ENCODE measurements at regions not wholly inside any gene's neighbourhood (a gene's known extent, or its start where the extent isn't known, plus 50 kb on each side); places are given as distances from the start of the nearest gene placed in this dataset.
A peak's percentile ranks its signal among the peaks of the same experiment; 100 is the strongest.

DNA sequence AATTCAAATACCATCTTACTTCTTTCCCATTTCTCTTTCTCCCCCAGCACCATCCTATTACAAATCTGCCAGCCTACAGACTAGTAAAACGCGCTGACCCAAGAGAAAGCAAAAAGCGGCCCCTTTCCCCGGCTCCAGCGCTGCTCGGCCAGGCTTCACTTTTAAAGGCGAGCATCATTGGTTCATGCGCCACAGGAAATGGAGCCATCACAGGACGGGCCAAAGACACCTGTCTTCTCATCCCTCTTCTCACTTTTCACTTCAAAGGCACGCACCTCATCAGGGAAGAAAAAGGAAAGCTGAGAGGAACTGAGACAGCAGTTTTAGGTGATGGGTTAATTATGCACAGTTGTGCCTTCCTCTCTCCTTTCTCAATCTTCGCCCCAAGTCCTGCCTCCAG, 664.2 kb upstream of the USP24 start:
- Mint-ChIP-seq H3K27ac (no peak overlapping the region), H3K27me3 (ENCODE audit: low read depth, poor library complexity) (peaks cover under 1% of the 10 kb centered on the region), H3K36me3 (ENCODE audit: low read depth) (no peaks in the 10 kb centered on the region), H3K4me3 (no peak overlapping the region), H3K9me3 (peaks cover 3% of the 10 kb centered on the region), H3K4me1 (peaks cover 45% of the 10 kb centered on the region)
- TF ChIP-seq, protein P1, sequence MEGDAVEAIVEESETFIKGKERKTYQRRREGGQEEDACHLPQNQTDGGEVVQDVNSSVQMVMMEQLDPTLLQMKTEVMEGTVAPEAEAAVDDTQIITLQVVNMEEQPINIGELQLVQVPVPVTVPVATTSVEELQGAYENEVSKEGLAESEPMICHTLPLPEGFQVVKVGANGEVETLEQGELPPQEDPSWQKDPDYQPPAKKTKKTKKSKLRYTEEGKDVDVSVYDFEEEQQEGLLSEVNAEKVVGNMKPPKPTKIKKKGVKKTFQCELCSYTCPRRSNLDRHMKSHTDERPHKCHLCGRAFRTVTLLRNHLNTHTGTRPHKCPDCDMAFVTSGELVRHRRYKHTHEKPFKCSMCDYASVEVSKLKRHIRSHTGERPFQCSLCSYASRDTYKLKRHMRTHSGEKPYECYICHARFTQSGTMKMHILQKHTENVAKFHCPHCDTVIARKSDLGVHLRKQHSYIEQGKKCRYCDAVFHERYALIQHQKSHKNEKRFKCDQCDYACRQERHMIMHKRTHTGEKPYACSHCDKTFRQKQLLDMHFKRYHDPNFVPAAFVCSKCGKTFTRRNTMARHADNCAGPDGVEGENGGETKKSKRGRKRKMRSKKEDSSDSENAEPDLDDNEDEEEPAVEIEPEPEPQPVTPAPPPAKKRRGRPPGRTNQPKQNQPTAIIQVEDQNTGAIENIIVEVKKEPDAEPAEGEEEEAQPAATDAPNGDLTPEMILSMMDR (IDR thresholded peaks at IDR 0.05), result no peak
- no peak for DNase-seq

DNA sequence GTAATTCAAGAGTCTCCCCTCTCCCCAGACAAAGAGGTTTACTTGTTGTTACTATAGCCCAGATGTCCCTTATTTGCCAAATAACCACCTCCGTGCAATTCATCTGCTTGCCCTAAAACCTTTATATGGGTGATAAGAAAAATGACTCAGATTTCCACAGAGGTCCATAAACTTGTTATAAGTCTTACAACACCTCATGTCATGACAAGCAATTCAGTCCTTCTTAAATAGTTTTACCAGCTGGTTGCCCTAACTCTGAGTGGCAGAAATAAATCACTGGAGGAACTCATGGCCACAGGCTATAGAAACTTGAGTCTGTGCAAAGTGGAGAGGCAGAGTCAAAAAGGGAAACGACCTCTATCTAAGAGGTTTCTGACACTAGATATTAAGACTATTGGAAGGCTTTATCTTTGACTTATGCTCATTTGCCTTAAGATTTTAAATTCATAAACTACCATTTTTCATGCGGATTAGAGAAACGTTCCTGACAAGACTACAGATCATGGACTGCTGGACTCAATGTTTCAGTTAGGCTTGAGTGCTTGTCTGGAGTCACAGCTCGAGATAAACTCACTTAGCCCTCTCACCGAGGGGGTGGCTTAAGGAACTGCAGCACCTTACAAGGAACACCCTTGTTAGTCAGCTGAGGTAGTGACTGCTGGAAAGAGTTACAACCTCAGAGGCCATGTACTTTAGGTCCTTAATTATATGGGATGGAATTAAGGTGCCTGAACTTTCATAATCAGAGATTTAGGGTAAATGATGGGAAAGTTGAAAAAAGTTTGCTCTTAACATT, 662.5 kb upstream of the USP24 start:
- peak overlapping the region; percentile 41 for H3K4me3 Mint-ChIP-seq
- H3K9me3 Mint-ChIP-seq, result peaks cover 3% of the 10 kb centered on the region
- no peaks in the 10 kb centered on the region for H3K36me3 Mint-ChIP-seq (ENCODE audit: low read depth)
- TF ChIP-seq, protein P1 (IDR thresholded peaks at IDR 0.05), result no peak
- peaks cover 60% of the 10 kb centered on the region for H3K4me1 Mint-ChIP-seq
- no peak for DNase-seq
- peaks cover 2% of the 10 kb centered on the region for H3K27me3 Mint-ChIP-seq (ENCODE audit: low read depth, poor library complexity)
- H3K27ac Mint-ChIP-seq, result peak overlapping the region; percentile 6

- Mint-ChIP-seq H3K4me3 (no peak overlapping the region), H3K9me3 (no peaks in the 10 kb centered on the region), H3K36me3 (ENCODE audit: low read depth) (no peaks in the 10 kb centered on the region), H3K27me3 (ENCODE audit: low read depth, poor library complexity) (peaks cover 2% of the 10 kb centered on the region), H3K27ac (peak overlapping the region; percentile 67), H3K4me1 (peaks cover 60% of the 10 kb centered on the region)
- TF ChIP-seq, protein P1 (IDR thresholded peaks at IDR 0.05), result no peak
- DNase-seq, result no peak
These were observed 661.3 kb upstream of the USP24 start for GRCh38 chr1:55876276-55877060.

- H3K4me1 Mint-ChIP-seq, result peaks cover 52% of the 10 kb centered on the region
- peaks cover 2% of the 10 kb centered on the region for H3K27me3 Mint-ChIP-seq (ENCODE audit: low read depth, poor library complexity)
- DNase-seq, result no peak
- no peaks in the 10 kb centered on the region for H3K36me3 Mint-ChIP-seq (ENCODE audit: low read depth)
- H3K27ac Mint-ChIP-seq, result no peak overlapping the region
- TF ChIP-seq, protein P1 (IDR thresholded peaks at IDR 0.05), result no peak
- no peak overlapping the region for H3K4me3 Mint-ChIP-seq
- peaks cover 4% of the 10 kb centered on the region for H3K9me3 Mint-ChIP-seq
These were observed 654.9 kb upstream of the USP24 start for GRCh38 chr1:55870106-55870505.

GRCh38 chr1:55869065-55869464, 653.9 kb upstream of the USP24 start:
- H3K9me3 Mint-ChIP-seq, result peaks cover 12% of the 10 kb centered on the region
- TF ChIP-seq, protein P1 (IDR thresholded peaks at IDR 0.05), result no peak
- H3K4me1 Mint-ChIP-seq, result peaks cover 42% of the 10 kb centered on the region
- H3K36me3 Mint-ChIP-seq (ENCODE audit: low read depth), result no peaks in the 10 kb centered on the region
- no peak overlapping the region for H3K27ac Mint-ChIP-seq
- no peak for DNase-seq
- no peak overlapping the region for H3K4me3 Mint-ChIP-seq
- no peaks in the 10 kb centered on the region for H3K27me3 Mint-ChIP-seq (ENCODE audit: low read depth, poor library complexity)

Data from nephron progenitor cell (in vitro differentiated cells).